Smooth muscle cell (in vitro differentiated cells): ENCODE measurements at regions not wholly inside any gene's neighbourhood (a gene's known extent, or its start where the extent isn't known, plus 50 kb on each side); places are given as distances from the start of the nearest gene placed in this dataset. TPM values are rescaled to one million over a fixed set of nuclear protein-coding genes. Genes with fewer than 3 reads are reported as not detected.

Source experiments
- DNase-seq: peaks from one replicate; lab custom pipeline; 2025; ENCODE audit not compliant: unreplicated experiment; lab: John Stamatoyannopoulos, UW
- H2AFZ ChIP-seq: fragments of 200-600 bp; sonication (generic); 2 replicates; pipeline ENCODE4 v1.6.0; 2016; ENCODE audit warnings: antibody characterized with exemption, low read depth, mild to moderate bottlenecking
- H3F3A ChIP-seq: fragments of 200-600 bp; sonication (generic); 2 replicates; pipeline ENCODE4 v1.6.0; 2017; ENCODE audit warnings: antibody characterized with exemption, low read depth
- H3K27ac ChIP-seq: fragments of 200-600 bp; sonication (generic); 2 replicates; pipeline ENCODE4 v1.5.1; 2016; ENCODE audit warnings: low read depth, mild to moderate bottlenecking
- H3K27me3 ChIP-seq: fragments of 200-600 bp; sonication (generic); 2 replicates; pipeline ENCODE4 v1.6.1; 2016; ENCODE audit warnings: low read depth, mild to moderate bottlenecking
- H3K36me3 ChIP-seq: fragments of 200-600 bp; sonication (generic); 2 replicates; pipeline ENCODE4 v1.5.1; 2016; ENCODE audit warnings: low read depth
- H3K4me1 ChIP-seq: fragments of 200-600 bp; sonication (generic); 2 replicates; pipeline ENCODE4 v1.5.1; 2016; ENCODE audit warnings: low read depth
- H3K4me2 ChIP-seq: fragments of 200-600 bp; sonication (generic); 2 replicates; pipeline ENCODE4 v1.6.0; 2016; ENCODE audit warnings: mild to moderate bottlenecking
- H3K4me3 ChIP-seq: fragments of 200-600 bp; sonication (generic); 2 replicates; pipeline ENCODE4 v1.5.1; 2016; ENCODE audit warnings: mild to moderate bottlenecking
- H3K79me2 ChIP-seq: fragments of 200-600 bp; sonication (generic); 2 replicates; pipeline ENCODE4 v1.6.0; 2016; ENCODE audit warnings: low read depth, mild to moderate bottlenecking
- H3K9ac ChIP-seq: fragments of 200-600 bp; sonication (generic); 2 replicates; pipeline ENCODE4 v1.6.0; 2016; ENCODE audit warnings: low read depth
- H3K9me3 ChIP-seq: fragments of 200-600 bp; sonication (generic); replicated peaks from 2 replicates; pipeline ENCODE4 v1.5.1; 2016; ENCODE audit warnings: low read depth
- H4K20me1 ChIP-seq: fragments of 200-600 bp; sonication (generic); 2 replicates; pipeline ENCODE4 v1.6.0; 2016; ENCODE audit warnings: low read depth
- CTCF ChIP-seq: fragments of 200-600 bp; sonication (generic); IDR thresholded peaks from 2 replicates; pipeline ENCODE4 v1.5.1; 2017; ENCODE audit warnings: borderline replicate concordance, mild to moderate bottlenecking, antibody characterized with exemption; ENCODE audit not compliant: insufficient read depth, poor library complexity, severe bottlenecking
- WGBS: methylation state at CpG from one replicate; pipeline ENCODE4 v1.1.7; 2016; ENCODE audit warnings: low lambda C conversion rate; 5-methylcytosine and 5-hydroxymethylcytosine counted together
- small RNA-seq: library from RNA; depleted of rRNA; stranded (forward); fragments of <200 nt; gene quantifications from one replicate; pipeline ENCODE3, GENCODE V24; 2014

- Histone ChIP-seq H3K9me3 (no peaks in the 10 kb centered on the region), H3K4me2 (no peak overlapping the region), H3K9ac (no peak overlapping the region), H3F3A (no peaks in the 10 kb centered on the region), H3K27ac (no peak overlapping the region), H4K20me1 (no peaks in the 10 kb centered on the region), H2AFZ (no peak overlapping the region), H3K27me3 (no peaks in the 10 kb centered on the region), H3K4me3 (no peak overlapping the region), H3K79me2 (no peaks in the 10 kb centered on the region), H3K4me1 (no peaks in the 10 kb centered on the region), H3K36me3 (no peaks in the 10 kb centered on the region)
- DNase-seq = no peak
- 85% methylated on average over 5 of the region's 5 CpGs for WGBS
- no peak for TF ChIP-seq CTCF
These were observed 58.2 kb upstream of the SLC25A13 start for GRCh38 chr7:96380111-96380512.

DNA sequence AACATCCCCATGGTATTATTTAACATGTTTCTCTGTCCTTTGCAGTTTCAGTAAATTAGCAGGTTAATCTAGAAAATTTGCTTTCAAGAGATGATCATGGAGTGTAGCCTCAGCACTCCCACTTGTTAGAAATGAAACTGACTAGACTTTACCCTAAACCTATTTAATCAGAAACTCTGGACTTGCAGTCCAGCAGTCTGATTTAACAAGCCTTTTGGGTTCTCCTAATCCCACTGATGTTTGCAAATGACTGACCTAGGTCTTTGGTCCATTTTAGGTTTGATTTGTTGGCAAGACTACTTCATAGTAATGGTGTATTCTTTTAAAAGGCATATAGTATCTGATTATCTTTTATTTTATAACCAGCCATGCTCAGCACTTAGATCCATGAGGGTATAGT, 55.5 kb upstream of the SLC25A13 start:
- no peak for DNase-seq
- TF ChIP-seq CTCF = no peak

More for the DNA sequence above, 55.5 kb upstream of the SLC25A13 start:
- H3K36me3 ChIP-seq = no peaks in the 10 kb centered on the region
- no peak overlapping the region for H3K4me3 ChIP-seq
- no peaks in the 10 kb centered on the region for H3K79me2 ChIP-seq
- no peak overlapping the region for H2AFZ ChIP-seq
- no peaks in the 10 kb centered on the region for H3K4me1 ChIP-seq
- no peak overlapping the region for H3K4me2 ChIP-seq
- no peaks in the 10 kb centered on the region for H4K20me1 ChIP-seq
- H3K27me3 ChIP-seq = no peaks in the 10 kb centered on the region
- H3K9me3 ChIP-seq = no peaks in the 10 kb centered on the region
- no peaks in the 10 kb centered on the region for H3F3A ChIP-seq
- H3K9ac ChIP-seq = no peak overlapping the region
- H3K27ac ChIP-seq = no peak overlapping the region

Small RNA genes in the stretch of these regions (small RNA-seq; reads per million reads assigned to genes)
- not detected for gene RNU7-188P
